AG04449 (cell line): ENCODE measurements at regions not wholly inside any gene's neighbourhood (a gene's known extent, or its start where the extent isn't known, plus 50 kb on each side); places are given as distances from the start of the nearest gene placed in this dataset.
"Not testable (repeated sequence)": the region's sequence is repeated elsewhere in the genome, so short reads cannot be mapped to it uniquely, and the experiment has no call there.

ENCODE experiments used
- CTCF ChIA-PET: fragments of 350-600 bp; formaldehyde crosslinking; extraction: SDS; loops from one replicate; lab custom pipeline; 2021; ENCODE audit warnings: antibody characterized with exemption; lab: Yijun Ruan, JAX
- POLR2A ChIA-PET: fragments of 400-600, 350-600 bp; formaldehyde crosslinking; extraction: SDS; loops from one replicate; lab custom pipeline; 2020; ENCODE audit warnings: antibody characterized with exemption, inconsistent platforms; lab: Yijun Ruan, JAX
- DNase-seq: peaks from one replicate; pipeline ENCODE4 v3.0.0-alpha.2; 2010; ENCODE audit warnings: low read depth, low spot score
- H3K4me3 ChIP-seq: 2 replicates; pipeline ENCODE4 v1.5.1; 2011; ENCODE audit warnings: low read depth, mild to moderate bottlenecking, control low read depth, low read length
- TF ChIP-seq, protein P1 (sequence below): IDR thresholded peaks from one replicate; pipeline ENCODE4 v1.5.1; 2011; ENCODE audit warnings: mild to moderate bottlenecking, moderate library complexity, low read length, control low read depth, inconsistent platforms; ENCODE audit not compliant: insufficient read depth; ENCODE audit errors: missing control alignments

DNA sequence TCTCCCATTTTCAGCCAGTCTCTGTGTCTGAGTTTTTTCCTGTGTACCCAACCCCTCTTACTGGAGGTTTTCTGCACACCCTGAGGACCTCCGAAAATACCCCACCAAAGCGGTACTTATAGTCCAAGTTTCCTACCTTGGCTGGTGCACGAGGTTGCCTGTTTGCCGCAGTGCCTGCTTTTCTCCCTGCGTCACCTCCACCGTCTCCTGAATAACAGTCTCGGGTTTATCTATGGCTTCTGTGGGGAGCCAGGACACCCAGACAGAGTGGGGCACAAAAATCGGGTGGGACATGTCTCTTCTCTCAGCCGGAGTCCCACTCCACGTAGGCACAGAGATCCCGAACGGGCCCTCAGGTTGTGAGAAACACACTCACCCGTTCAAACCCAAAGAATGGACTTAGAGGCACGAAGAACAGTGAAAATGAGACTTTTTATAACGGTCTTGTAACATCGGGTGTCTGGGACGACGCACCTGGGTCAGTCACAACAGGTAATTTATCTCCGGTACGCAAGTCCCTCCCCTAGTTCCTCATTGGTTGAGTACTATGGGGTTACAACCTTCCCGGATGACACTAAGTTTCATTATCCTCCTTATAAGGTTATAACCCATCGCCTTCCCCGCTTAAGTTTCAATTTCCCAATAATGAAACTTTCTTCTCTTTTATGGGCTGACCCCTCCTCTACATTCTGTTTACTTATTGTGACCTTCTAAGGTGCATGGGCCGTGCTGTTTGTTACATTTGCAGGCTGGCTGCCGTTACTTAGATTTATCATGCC lies 970.2 kb upstream of the COX7C start:
- no peak overlapping the region for H3K4me3 ChIP-seq
- DNase-seq = no peak
- TF ChIP-seq, protein P1, sequence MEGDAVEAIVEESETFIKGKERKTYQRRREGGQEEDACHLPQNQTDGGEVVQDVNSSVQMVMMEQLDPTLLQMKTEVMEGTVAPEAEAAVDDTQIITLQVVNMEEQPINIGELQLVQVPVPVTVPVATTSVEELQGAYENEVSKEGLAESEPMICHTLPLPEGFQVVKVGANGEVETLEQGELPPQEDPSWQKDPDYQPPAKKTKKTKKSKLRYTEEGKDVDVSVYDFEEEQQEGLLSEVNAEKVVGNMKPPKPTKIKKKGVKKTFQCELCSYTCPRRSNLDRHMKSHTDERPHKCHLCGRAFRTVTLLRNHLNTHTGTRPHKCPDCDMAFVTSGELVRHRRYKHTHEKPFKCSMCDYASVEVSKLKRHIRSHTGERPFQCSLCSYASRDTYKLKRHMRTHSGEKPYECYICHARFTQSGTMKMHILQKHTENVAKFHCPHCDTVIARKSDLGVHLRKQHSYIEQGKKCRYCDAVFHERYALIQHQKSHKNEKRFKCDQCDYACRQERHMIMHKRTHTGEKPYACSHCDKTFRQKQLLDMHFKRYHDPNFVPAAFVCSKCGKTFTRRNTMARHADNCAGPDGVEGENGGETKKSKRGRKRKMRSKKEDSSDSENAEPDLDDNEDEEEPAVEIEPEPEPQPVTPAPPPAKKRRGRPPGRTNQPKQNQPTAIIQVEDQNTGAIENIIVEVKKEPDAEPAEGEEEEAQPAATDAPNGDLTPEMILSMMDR = no peak
- POLR2A ChIA-PET = no interaction called here
- CTCF ChIA-PET = no interaction called here

- ChIA-PET CTCF (no interaction called here), POLR2A (no interaction called here)
- TF ChIP-seq, protein P1 = no peak
- H3K4me3 ChIP-seq = no peak overlapping the region
- no peak for DNase-seq
Measured at GRCh38 chr5:85648495-85648894, 969.2 kb upstream of the COX7C start.

DNA sequence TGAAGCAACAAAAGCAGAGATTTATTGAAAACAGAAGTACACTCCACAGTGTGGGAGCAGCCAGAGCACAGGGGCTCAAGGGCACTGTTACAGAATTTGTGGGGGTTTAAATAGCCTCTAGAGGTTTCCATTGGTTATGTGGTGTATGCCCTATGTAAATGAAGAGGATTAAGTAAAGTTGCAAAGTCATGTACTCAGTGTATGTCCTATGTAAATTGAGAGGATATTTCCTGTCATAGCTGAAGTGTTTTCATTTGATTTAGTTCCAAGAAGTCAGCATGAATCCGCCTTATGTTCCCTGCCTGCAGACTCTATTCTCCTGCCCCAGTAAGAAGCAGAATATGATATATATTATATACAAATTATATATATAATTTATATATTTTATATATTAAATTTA lies 966.0 kb upstream of the COX7C start:
- POLR2A ChIA-PET = no interaction called here
- CTCF ChIA-PET = no interaction called here
- TF ChIP-seq, protein P1 = no peak
- DNase-seq = no peak
- no peak overlapping the region for H3K4me3 ChIP-seq

- H3K4me3 ChIP-seq, POLR2A ChIA-PET, CTCF ChIA-PET, DNase-seq: not testable (repeated sequence)
Measured at GRCh38 chr5:85654144-85654543, 963.6 kb upstream of the COX7C start.

- TF ChIP-seq, protein P1 = no peak
- ChIA-PET POLR2A (no interaction called here), CTCF (no interaction called here)
- no peak overlapping the region for H3K4me3 ChIP-seq
- DNase-seq = no peak
Measured at GRCh38 chr5:85656050-85656449, 961.7 kb upstream of the COX7C start.

DNA sequence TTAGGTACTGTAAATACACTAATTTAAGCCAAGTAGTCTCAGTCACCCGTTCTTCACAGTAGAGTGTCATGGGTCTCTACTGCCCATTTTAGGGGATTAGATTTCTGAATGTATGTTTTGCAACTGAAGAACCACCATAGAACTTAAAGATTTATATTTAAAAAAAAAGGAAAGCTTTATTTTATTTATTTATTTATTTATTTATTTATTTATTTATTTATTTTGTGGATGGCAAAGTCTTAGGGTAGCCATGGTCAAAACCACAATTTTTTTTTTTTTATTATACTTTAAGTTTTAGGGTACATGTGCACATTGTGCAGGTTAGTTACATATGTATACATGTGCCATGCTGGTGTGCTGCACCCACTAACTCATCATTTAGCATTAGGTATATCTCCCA lies 960.4 kb upstream of the COX7C start:
- POLR2A ChIA-PET, DNase-seq, H3K4me3 ChIP-seq, CTCF ChIA-PET: not testable (repeated sequence)

DNA sequence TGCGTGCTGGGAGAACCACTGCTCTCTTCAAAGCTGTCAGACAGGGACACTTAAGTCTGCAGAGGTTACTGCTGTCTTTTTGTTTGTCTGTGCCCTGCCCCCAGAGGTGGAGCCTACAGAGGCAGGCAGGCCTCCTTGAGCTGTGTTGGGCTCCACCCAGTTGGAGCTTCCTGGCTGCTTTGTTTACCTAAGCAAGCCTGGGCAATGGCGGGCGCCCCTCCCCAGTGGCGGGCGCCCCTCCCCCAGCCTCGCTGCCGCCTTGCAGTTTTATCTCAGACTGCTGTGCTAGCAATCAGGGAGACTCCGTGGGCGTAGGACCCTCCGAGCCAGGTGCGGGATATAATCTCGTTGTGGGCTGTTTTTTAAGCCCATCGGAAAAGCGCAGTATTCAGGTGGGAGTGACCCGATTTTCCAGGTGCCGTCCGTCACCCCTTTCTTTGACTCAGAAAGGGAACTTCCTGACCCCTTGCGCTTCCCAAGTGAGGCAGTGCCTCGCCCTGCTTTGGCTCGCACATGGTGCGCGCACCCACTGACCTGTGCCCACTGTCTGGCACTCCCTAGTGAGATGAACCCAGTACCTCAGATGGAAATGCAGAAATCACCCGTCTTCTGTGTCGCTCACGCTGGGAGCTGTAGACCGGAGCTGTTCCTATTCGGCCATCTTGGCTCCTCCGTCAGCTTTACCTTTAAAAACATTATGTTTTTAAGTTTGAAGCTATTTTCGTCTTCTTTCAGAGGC lies 954.6 kb upstream of the COX7C start:
- H3K4me3 ChIP-seq, POLR2A ChIA-PET, CTCF ChIA-PET, DNase-seq: not testable (repeated sequence)

DNA sequence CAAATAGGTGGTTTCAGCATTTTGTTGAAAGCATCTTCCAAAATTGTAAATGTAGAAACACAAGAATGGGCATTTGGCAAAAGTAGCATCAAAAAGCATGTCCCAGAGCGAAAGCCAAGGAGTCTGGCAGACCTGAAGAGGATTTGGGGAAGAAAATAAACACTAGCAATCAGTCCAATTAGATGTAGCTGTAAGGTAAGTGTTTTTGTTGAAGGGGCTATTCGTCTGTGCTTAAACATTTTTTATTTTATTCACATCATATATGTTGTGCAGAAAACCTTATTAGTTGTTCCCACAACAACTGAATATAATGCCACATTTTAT lies 954.1 kb upstream of the COX7C start:
- no peak overlapping the region for H3K4me3 ChIP-seq
- POLR2A ChIA-PET = no interaction called here
- CTCF ChIA-PET = no interaction called here
- no peak for DNase-seq
- TF ChIP-seq, protein P1 = no peak
